ENCODE measurements at regions not wholly inside any gene's neighbourhood (a gene's known extent, or its start where the extent isn't known, plus 50 kb on each side); places are given as distances from the start of the nearest gene placed in this dataset.

GRCh38 chr3:117595615-117596014, 886.0 kb downstream of the TUSC7 start:
- TF ChIP-seq TAF1 (IDR thresholded peaks at IDR 0.05; ENCODE audit: borderline replicate concordance, insufficient read depth, low read length) (no peak), POLR2AphosphoS5 (IDR thresholded peaks at IDR 0.05; ENCODE audit: low read depth, low read length) (no peak), SIN3A (IDR thresholded peaks at IDR 0.05; ENCODE audit: borderline replicate concordance, insufficient read depth, low read length) (no peak), FOXP2 (optimal IDR thresholded peaks at IDR 0.05; ENCODE audit: borderline replicate concordance, extremely low read depth, extremely low read length, insufficient read depth) (no peak)
- TF ChIP-seq, protein P1, sequence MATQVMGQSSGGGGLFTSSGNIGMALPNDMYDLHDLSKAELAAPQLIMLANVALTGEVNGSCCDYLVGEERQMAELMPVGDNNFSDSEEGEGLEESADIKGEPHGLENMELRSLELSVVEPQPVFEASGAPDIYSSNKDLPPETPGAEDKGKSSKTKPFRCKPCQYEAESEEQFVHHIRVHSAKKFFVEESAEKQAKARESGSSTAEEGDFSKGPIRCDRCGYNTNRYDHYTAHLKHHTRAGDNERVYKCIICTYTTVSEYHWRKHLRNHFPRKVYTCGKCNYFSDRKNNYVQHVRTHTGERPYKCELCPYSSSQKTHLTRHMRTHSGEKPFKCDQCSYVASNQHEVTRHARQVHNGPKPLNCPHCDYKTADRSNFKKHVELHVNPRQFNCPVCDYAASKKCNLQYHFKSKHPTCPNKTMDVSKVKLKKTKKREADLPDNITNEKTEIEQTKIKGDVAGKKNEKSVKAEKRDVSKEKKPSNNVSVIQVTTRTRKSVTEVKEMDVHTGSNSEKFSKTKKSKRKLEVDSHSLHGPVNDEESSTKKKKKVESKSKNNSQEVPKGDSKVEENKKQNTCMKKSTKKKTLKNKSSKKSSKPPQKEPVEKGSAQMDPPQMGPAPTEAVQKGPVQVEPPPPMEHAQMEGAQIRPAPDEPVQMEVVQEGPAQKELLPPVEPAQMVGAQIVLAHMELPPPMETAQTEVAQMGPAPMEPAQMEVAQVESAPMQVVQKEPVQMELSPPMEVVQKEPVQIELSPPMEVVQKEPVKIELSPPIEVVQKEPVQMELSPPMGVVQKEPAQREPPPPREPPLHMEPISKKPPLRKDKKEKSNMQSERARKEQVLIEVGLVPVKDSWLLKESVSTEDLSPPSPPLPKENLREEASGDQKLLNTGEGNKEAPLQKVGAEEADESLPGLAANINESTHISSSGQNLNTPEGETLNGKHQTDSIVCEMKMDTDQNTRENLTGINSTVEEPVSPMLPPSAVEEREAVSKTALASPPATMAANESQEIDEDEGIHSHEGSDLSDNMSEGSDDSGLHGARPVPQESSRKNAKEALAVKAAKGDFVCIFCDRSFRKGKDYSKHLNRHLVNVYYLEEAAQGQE (IDR thresholded peaks at IDR 0.05; ENCODE audit: insufficient read depth in 1 of 2, low read depth in 2 of 2, low read length in 2 of 2): no peak

- TF ChIP-seq POLR2AphosphoS5 (IDR thresholded peaks at IDR 0.05; ENCODE audit: low read depth, low read length): no peak
Measured at GRCh38 chr3:117596503-117596902, 886.9 kb downstream of the TUSC7 start.

- TF ChIP-seq SIN3A (IDR thresholded peaks at IDR 0.05; ENCODE audit: borderline replicate concordance, insufficient read depth, low read length): no peak
- TF ChIP-seq, protein P1 (IDR thresholded peaks at IDR 0.05; ENCODE audit: insufficient read depth in 1 of 2, low read depth in 2 of 2, low read length in 2 of 2): no peak
- TF ChIP-seq TAF1 (IDR thresholded peaks at IDR 0.05; ENCODE audit: borderline replicate concordance, insufficient read depth, low read length): no peak
- TF ChIP-seq POLR2AphosphoS5 (IDR thresholded peaks at IDR 0.05; ENCODE audit: low read depth, low read length): no peak
- no peak for TF ChIP-seq FOXP2 (optimal IDR thresholded peaks at IDR 0.05; ENCODE audit: borderline replicate concordance, extremely low read depth, extremely low read length, insufficient read depth)
Measured at GRCh38 chr3:117597865-117598264, 888.3 kb downstream of the TUSC7 start.

- no peak for TF ChIP-seq TAF1 (IDR thresholded peaks at IDR 0.05; ENCODE audit: borderline replicate concordance, insufficient read depth, low read length)
- no peak for TF ChIP-seq SIN3A (IDR thresholded peaks at IDR 0.05; ENCODE audit: borderline replicate concordance, insufficient read depth, low read length)
- TF ChIP-seq FOXP2 (optimal IDR thresholded peaks at IDR 0.05; ENCODE audit: borderline replicate concordance, extremely low read depth, extremely low read length, insufficient read depth): no peak
- no peak for TF ChIP-seq POLR2AphosphoS5 (IDR thresholded peaks at IDR 0.05; ENCODE audit: low read depth, low read length)
Measured at GRCh38 chr3:117600112-117600511, 890.5 kb downstream of the TUSC7 start.

DNA sequence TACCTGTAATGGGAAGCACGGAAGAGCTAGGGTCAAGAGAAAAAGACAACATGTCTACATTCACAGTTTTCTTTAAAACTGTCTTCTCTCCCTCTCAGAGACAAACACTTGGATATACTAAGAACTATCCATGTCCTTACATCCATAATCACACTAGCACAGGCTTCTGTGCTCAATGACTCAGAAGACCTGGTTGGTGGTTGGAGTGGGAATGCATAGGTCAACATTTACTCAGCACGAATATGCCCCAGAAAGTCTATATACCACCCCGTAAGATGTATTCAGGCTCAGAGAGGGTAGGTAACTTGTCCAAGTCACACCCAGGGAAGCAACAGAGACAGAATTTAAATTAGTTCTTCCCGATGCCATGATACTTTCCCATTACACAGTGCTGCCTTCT, 891.1 kb downstream of the TUSC7 start:
- TF ChIP-seq, protein P1 (IDR thresholded peaks at IDR 0.05; ENCODE audit: insufficient read depth in 1 of 2, low read depth in 2 of 2, low read length in 2 of 2): no peak
- TF ChIP-seq SIN3A (IDR thresholded peaks at IDR 0.05; ENCODE audit: borderline replicate concordance, insufficient read depth, low read length): no peak
- TF ChIP-seq FOXP2 (optimal IDR thresholded peaks at IDR 0.05; ENCODE audit: borderline replicate concordance, extremely low read depth, extremely low read length, insufficient read depth): no peak
- TF ChIP-seq POLR2AphosphoS5 (IDR thresholded peaks at IDR 0.05; ENCODE audit: low read depth, low read length): no peak
- TF ChIP-seq TAF1 (IDR thresholded peaks at IDR 0.05; ENCODE audit: borderline replicate concordance, insufficient read depth, low read length): no peak

DNA sequence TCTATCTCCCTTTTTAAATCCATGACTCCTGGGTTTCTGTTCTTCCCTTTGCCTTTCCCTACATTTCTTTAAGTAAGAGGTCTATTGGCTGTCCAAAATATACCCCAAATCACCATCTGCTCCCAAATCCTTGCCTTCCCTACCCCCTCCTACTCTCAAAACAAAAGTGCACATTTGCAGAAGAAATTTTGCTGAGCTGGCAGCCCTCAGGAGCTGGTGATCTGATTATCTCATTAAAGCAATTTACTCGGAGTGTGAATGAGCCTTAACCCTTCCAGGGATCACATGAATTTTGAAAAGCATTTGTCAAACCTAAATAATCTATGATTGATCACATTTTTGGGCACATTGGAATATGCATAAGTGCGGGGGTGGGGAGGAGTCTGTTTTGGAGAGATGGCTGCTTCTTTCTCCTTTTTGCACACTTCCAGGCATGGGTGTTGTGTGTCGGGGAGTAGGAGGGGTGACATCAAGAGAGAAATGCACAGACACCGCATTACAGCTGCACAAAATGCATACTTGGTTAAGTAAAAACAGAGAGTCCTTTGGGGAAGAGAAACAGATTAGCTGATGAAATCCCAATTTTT, 892.6 kb downstream of the TUSC7 start:
- TF ChIP-seq SIN3A (IDR thresholded peaks at IDR 0.05; ENCODE audit: borderline replicate concordance, insufficient read depth, low read length) (no peak), FOXP2 (optimal IDR thresholded peaks at IDR 0.05; ENCODE audit: borderline replicate concordance, extremely low read depth, extremely low read length, insufficient read depth) (no peak), POLR2AphosphoS5 (IDR thresholded peaks at IDR 0.05; ENCODE audit: low read depth, low read length) (no peak), TAF1 (IDR thresholded peaks at IDR 0.05; ENCODE audit: borderline replicate concordance, insufficient read depth, low read length) (no peak)
- TF ChIP-seq, protein P1 (IDR thresholded peaks at IDR 0.05; ENCODE audit: insufficient read depth in 1 of 2, low read depth in 2 of 2, low read length in 2 of 2): no peak

Data from PFSK-1 (cell line).